ENCODE measurements at regions not wholly inside any gene's neighbourhood (a gene's known extent, or its start where the extent isn't known, plus 50 kb on each side); places are given as distances from the start of the nearest gene placed in this dataset.

GRCh38 chr13:59494151-59494550, 669.6 kb downstream of the DIAPH3 start:
- Mint-ChIP-seq H3K36me3 (ENCODE audit: low read depth) (no peaks in the 10 kb centered on the region), H3K27me3 (no peaks in the 10 kb centered on the region), H3K4me1 (ENCODE audit: low read depth) (no peaks in the 10 kb centered on the region), H3K4me3 (no peak overlapping the region), H3K9me3 (no peaks in the 10 kb centered on the region), H3K27ac (no peak overlapping the region)
- Histone ChIP-seq H3K4me3 (ENCODE audit: low read length) (no peak overlapping the region), H3K9me3 (ENCODE audit: control insufficient read depth in 1 of 2, insufficient read depth in 1 of 2, low read length in 2 of 2) (no peaks in the 10 kb centered on the region), H3K27me3 (ENCODE audit: control insufficient read depth in 1 of 2, insufficient read depth in 2 of 2, low read length in 2 of 2) (no peaks in the 10 kb centered on the region), H3K36me3 (ENCODE audit: insufficient read depth, low read length) (no peaks in the 10 kb centered on the region), H3K4me1 (ENCODE audit: insufficient read depth, low read length) (no peaks in the 10 kb centered on the region), H3K27ac (ENCODE audit: low read depth in 1 of 2, low read length in 2 of 2) (no peak overlapping the region)
- intact Hi-C loops (cut with DNase I, micrococcal nuclease) = no loop called here
- ChIA-PET POLR2A (no interaction called here), CTCF (no interaction called here)
- no peak for DNase-seq
- TF ChIP-seq CTCF (IDR thresholded peaks at IDR 0.05) = no peak
- ATAC-seq (ENCODE audit: poor library complexity) = no peak

DNA sequence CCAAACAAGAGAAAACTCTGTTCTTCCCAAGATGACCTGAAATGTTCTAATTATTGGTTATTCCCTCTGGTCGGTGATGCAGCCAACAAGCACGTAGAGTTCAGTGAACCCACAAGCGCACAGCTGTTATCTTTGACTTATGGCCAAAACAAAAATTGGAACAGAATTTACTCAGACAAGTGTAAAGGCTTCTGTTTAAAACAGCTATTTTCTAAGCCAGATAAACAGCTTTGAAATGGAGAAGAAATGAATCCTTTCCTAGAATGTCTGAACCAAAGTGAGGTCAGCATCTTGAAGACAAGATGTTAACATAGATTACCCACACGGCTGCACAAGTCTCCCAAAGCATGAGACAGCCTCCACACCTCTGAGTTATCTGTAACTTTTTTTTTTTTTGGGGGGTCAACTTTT, 669.2 kb downstream of the DIAPH3 start:
- POLR2A ChIA-PET = no interaction called here
- CTCF ChIA-PET = no interaction called here
- no peak for ATAC-seq (ENCODE audit: poor library complexity)
- Mint-ChIP-seq H3K36me3 (ENCODE audit: low read depth) (no peaks in the 10 kb centered on the region), H3K27ac (no peak overlapping the region), H3K27me3 (no peaks in the 10 kb centered on the region), H3K4me1 (ENCODE audit: low read depth) (no peaks in the 10 kb centered on the region), H3K4me3 (no peak overlapping the region), H3K9me3 (no peaks in the 10 kb centered on the region)
- no peaks in the 10 kb centered on the region for H3K4me1 ChIP-seq (ENCODE audit: insufficient read depth, low read length)
- H3K4me3 ChIP-seq (ENCODE audit: low read length) = no peak overlapping the region
- H3K36me3 ChIP-seq (ENCODE audit: insufficient read depth, low read length) = no peaks in the 10 kb centered on the region
- intact Hi-C loops (cut with DNase I, micrococcal nuclease) = no loop called here
- no peaks in the 10 kb centered on the region for H3K27me3 ChIP-seq (ENCODE audit: control insufficient read depth in 1 of 2, insufficient read depth in 2 of 2, low read length in 2 of 2)
- no peak for DNase-seq
- no peak overlapping the region for H3K27ac ChIP-seq (ENCODE audit: low read depth in 1 of 2, low read length in 2 of 2)
- no peak for TF ChIP-seq CTCF (IDR thresholded peaks at IDR 0.05)
- no peaks in the 10 kb centered on the region for H3K9me3 ChIP-seq (ENCODE audit: control insufficient read depth in 1 of 2, insufficient read depth in 1 of 2, low read length in 2 of 2)

DNA sequence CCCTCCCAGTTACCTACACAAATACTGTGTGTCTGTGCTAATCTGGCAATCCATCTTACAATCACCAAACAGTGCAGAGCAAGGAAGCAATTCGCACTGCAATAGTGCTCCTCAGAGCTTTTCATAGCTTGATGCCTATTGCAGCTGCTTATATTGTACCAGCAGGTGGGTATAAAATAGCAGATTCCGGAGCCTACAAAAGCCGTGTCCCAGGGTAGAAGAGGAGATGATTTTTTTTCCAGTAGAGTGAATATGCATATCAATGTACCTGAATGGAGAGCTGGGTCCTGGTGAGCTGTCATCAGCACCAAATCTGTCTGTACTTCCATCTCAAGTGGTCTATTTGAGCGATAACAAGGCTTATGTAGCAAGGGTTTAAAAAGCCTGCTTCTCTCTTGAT, 668.4 kb downstream of the DIAPH3 start:
- ChIA-PET CTCF (no interaction called here), POLR2A (no interaction called here)
- no peaks in the 10 kb centered on the region for H3K9me3 Mint-ChIP-seq
- no peak overlapping the region for H3K4me3 Mint-ChIP-seq
- no peaks in the 10 kb centered on the region for H3K9me3 ChIP-seq (ENCODE audit: control insufficient read depth in 1 of 2, insufficient read depth in 1 of 2, low read length in 2 of 2)
- no peak overlapping the region for H3K4me3 ChIP-seq (ENCODE audit: low read length)
- ATAC-seq (ENCODE audit: poor library complexity) = no peak
- no peak overlapping the region for H3K27ac ChIP-seq (ENCODE audit: low read depth in 1 of 2, low read length in 2 of 2)
- intact Hi-C loops (cut with DNase I, micrococcal nuclease) = no loop called here
- no peaks in the 10 kb centered on the region for H3K4me1 Mint-ChIP-seq (ENCODE audit: low read depth)
- H3K36me3 Mint-ChIP-seq (ENCODE audit: low read depth) = no peaks in the 10 kb centered on the region
- no peak for TF ChIP-seq CTCF (IDR thresholded peaks at IDR 0.05)
- H3K4me1 ChIP-seq (ENCODE audit: insufficient read depth, low read length) = no peaks in the 10 kb centered on the region
- no peak overlapping the region for H3K27ac Mint-ChIP-seq
- H3K36me3 ChIP-seq (ENCODE audit: insufficient read depth, low read length) = no peaks in the 10 kb centered on the region
- H3K27me3 ChIP-seq (ENCODE audit: control insufficient read depth in 1 of 2, insufficient read depth in 2 of 2, low read length in 2 of 2) = no peaks in the 10 kb centered on the region
- DNase-seq = no peak
- no peaks in the 10 kb centered on the region for H3K27me3 Mint-ChIP-seq

Data from CD4-positive, alpha-beta T cell (primary cell).